NCI-H187 treated with DMSO at 0.1 percent for 48 hours (cell line): ENCODE measurements at regions not wholly inside any gene's neighbourhood (a gene's known extent, or its start where the extent isn't known, plus 50 kb on each side); places are given as distances from the start of the nearest gene placed in this dataset.
"Not testable (repeated sequence)": the region's sequence is repeated elsewhere in the genome, so short reads cannot be mapped to it uniquely, and the experiment has no call there.

Source experiments
- DNase-seq: peaks from one replicate; lab custom pipeline; 2025; lab: John Stamatoyannopoulos, UW

GRCh38 chr13:109940637-109941036, 154.3 kb upstream of the IRS2 start:
- no peak for DNase-seq

GRCh38 chr13:109939838-109940237, 153.5 kb upstream of the IRS2 start:
- DNase-seq: no peak

GRCh38 chr13:109939180-109939579, 152.8 kb upstream of the IRS2 start:
- DNase-seq: no peak

- no peak for DNase-seq
Measured at GRCh38 chr13:109938255-109938936, 152.0 kb upstream of the IRS2 start.

GRCh38 chr13:109934520-109934919, 148.1 kb upstream of the IRS2 start:
- DNase-seq: not testable (repeated sequence)

GRCh38 chr13:109933476-109933875, 147.1 kb upstream of the IRS2 start:
- DNase-seq: no peak

GRCh38 chr13:109924376-109924775, 138.0 kb upstream of the IRS2 start:
- no peak for DNase-seq

GRCh38 chr13:109922518-109922917, 136.1 kb upstream of the IRS2 start:
- DNase-seq: no peak

- DNase-seq: no peak
Measured at GRCh38 chr13:109919715-109920375, 133.5 kb upstream of the IRS2 start.

- no peak for DNase-seq
Measured at GRCh38 chr13:109918179-109918711, 131.9 kb upstream of the IRS2 start.

GRCh38 chr13:109917422-109917821, 131.0 kb upstream of the IRS2 start:
- DNase-seq: no peak

GRCh38 chr13:109913936-109914510, 127.6 kb upstream of the IRS2 start:
- no peak for DNase-seq

- DNase-seq: no peak
Measured at GRCh38 chr13:109913186-109913585, 126.8 kb upstream of the IRS2 start.

GRCh38 chr13:109910194-109910593, 123.8 kb upstream of the IRS2 start:
- no peak for DNase-seq

- DNase-seq: no peak
Measured at GRCh38 chr13:109906976-109907375, 120.6 kb upstream of the IRS2 start.

- DNase-seq: no peak
Measured at GRCh38 chr13:109904218-109904617, 117.8 kb upstream of the IRS2 start.

GRCh38 chr13:109900741-109901140, 114.4 kb upstream of the IRS2 start:
- peak; percentile 10 for DNase-seq

GRCh38 chr13:109900320-109900719, 113.9 kb upstream of the IRS2 start:
- DNase-seq: no peak

GRCh38 chr13:109899748-109900147, 113.4 kb upstream of the IRS2 start:
- DNase-seq: no peak

GRCh38 chr13:109899316-109899715, 112.9 kb upstream of the IRS2 start:
- DNase-seq: no peak

GRCh38 chr13:109897988-109898624, 111.7 kb upstream of the IRS2 start:
- DNase-seq: no peak

GRCh38 chr13:109892101-109892500, 105.7 kb upstream of the IRS2 start:
- no peak for DNase-seq

- DNase-seq: no peak
Measured at GRCh38 chr13:109885235-109885634, 98.9 kb upstream of the IRS2 start.
